Skeletal muscle tissue (tissue), 3 donors: ENCODE measurements at regions not wholly inside any gene's neighbourhood (a gene's known extent, or its start where the extent isn't known, plus 50 kb on each side); places are given as distances from the start of the nearest gene placed in this dataset.
"Not testable (repeated sequence)": the region's sequence is repeated elsewhere in the genome, so short reads cannot be mapped to it uniquely, and the experiment has no call there.

ENCODE experiments used
- H3K27ac ChIP-seq: one replicate; pipeline ENCODE4 v1.7.0; 2013; ENCODE audit warnings: mild to moderate bottlenecking, low read depth, low read length, inconsistent platforms
- H3K27me3 ChIP-seq, 3 donors: one replicate each; pipeline ENCODE4 v1.7.0; 2013; ENCODE audit warnings: low read length in 3 of 3; ENCODE audit not compliant: control insufficient read depth in 3 of 3, insufficient read depth in 3 of 3
- H3K36me3 ChIP-seq, 3 donors: one replicate each; pipeline ENCODE4 v1.7.0; 2013; ENCODE audit warnings: low read length in 3 of 3; ENCODE audit not compliant: control insufficient read depth in 3 of 3, insufficient read depth in 3 of 3
- H3K4me1 ChIP-seq, 3 donors: one replicate each; pipeline ENCODE4 v1.7.0; 2013; ENCODE audit warnings: low read length in 3 of 3, mild to moderate bottlenecking in 3 of 3; ENCODE audit not compliant: control insufficient read depth in 3 of 3, insufficient read depth in 3 of 3
- H3K4me3 ChIP-seq, 3 donors: one replicate each; pipeline ENCODE4 v1.7.0; 2013; ENCODE audit warnings: low read length in 3 of 3
- H3K9ac ChIP-seq, 3 donors: one replicate each; pipeline ENCODE4 v1.7.0; 2013; ENCODE audit warnings: low read length in 3 of 3, mild to moderate bottlenecking in 3 of 3, moderate library complexity in 2 of 3, low read depth in 1 of 3
- H3K9me3 ChIP-seq, 3 donors: one replicate each; pipeline ENCODE4 v1.7.0; 2013; ENCODE audit warnings: low read length in 3 of 3; ENCODE audit not compliant: control insufficient read depth in 3 of 3
- donor health status: Osteomylitis.

GRCh38 chr1:229148041-229148671, 122.8 kb upstream of the RAB4A start:
- no peak overlapping the region for H3K9ac ChIP-seq
- no peaks in the 10 kb centered on the region for H3K9me3 ChIP-seq
- no peak overlapping the region for H3K4me3 ChIP-seq
- peaks cover 5 to 22% (median 10%) of the 10 kb centered on the region in 3 donors for H3K27me3 ChIP-seq
- no peaks in the 10 kb centered on the region for H3K36me3 ChIP-seq
- H3K4me1 ChIP-seq, result peaks cover 0 to 9% (median 4%) of the 10 kb centered on the region in 3 donors
- H3K27ac ChIP-seq, result no peak overlapping the region

- H3K9me3 ChIP-seq, result no peaks in the 10 kb centered on the region
- peaks cover 0 to 9% (median 4%) of the 10 kb centered on the region in 3 donors for H3K4me1 ChIP-seq
- no peak overlapping the region for H3K27ac ChIP-seq
- H3K36me3 ChIP-seq, result no peaks in the 10 kb centered on the region
- H3K4me3 ChIP-seq, result no peak overlapping the region
- H3K27me3 ChIP-seq, result peaks cover 5 to 22% (median 10%) of the 10 kb centered on the region in 3 donors
- H3K9ac ChIP-seq, result no peak overlapping the region
Measured at GRCh38 chr1:229148743-229149142, 122.2 kb upstream of the RAB4A start.

DNA sequence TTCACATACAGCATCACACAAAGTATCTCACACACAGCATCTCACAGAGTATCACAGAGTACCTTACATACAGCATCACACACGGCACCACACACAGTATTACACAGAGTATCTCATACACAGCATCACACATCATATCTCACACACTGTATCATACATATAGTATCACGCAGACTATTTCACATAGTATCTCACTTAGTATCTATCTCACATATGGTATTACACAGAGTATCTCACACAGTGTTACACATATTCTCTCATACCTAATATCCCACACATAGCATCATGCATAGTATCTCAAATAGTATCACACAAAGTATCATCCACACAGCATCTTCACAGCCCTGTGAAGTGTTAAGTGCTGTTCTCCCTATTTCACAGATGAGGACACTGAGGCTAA, 121.5 kb upstream of the RAB4A start:
- peaks cover 5 to 22% (median 10%) of the 10 kb centered on the region in 3 donors for H3K27me3 ChIP-seq
- no peak overlapping the region for H3K4me3 ChIP-seq

GRCh38 chr1:229150518-229150917, 120.4 kb upstream of the RAB4A start:
- H3K27me3 ChIP-seq, result peaks cover 5 to 22% (median 10%) of the 10 kb centered on the region in 3 donors
- no peak overlapping the region for H3K9ac ChIP-seq
- no peak overlapping the region for H3K27ac ChIP-seq
- H3K4me1 ChIP-seq, result peaks cover 0 to 9% (median 8%) of the 10 kb centered on the region in 3 donors
- no peaks in the 10 kb centered on the region for H3K9me3 ChIP-seq
- no peaks in the 10 kb centered on the region for H3K36me3 ChIP-seq
- no peak overlapping the region for H3K4me3 ChIP-seq

More for the DNA sequence above, 121.5 kb upstream of the RAB4A start:
- H3K27ac ChIP-seq, result no peak overlapping the region
- peaks cover 0 to 9% (median 4%) of the 10 kb centered on the region in 3 donors for H3K4me1 ChIP-seq
- no peak overlapping the region for H3K9ac ChIP-seq
- H3K9me3 ChIP-seq, result no peaks in the 10 kb centered on the region
- H3K36me3 ChIP-seq, result no peaks in the 10 kb centered on the region

GRCh38 chr1:229151412-229151811, 119.5 kb upstream of the RAB4A start:
- not testable (repeated sequence) for H3K9me3 ChIP-seq, H3K4me3 ChIP-seq, H3K9ac ChIP-seq, H3K36me3 ChIP-seq, H3K4me1 ChIP-seq, H3K27ac ChIP-seq
- peaks cover 4 to 17% (median 10%) of the 10 kb centered on the region in 3 donors for H3K27me3 ChIP-seq

- H3K27me3 ChIP-seq, result peaks cover 0 to 8% (median under 1%) of the 10 kb centered on the region in 3 donors
Measured at GRCh38 chr1:229152311-229152710, 118.6 kb upstream of the RAB4A start.

GRCh38 chr1:229153955-229154548, 116.9 kb upstream of the RAB4A start:
- Histone ChIP-seq H3K9me3 (no peaks in the 10 kb centered on the region), H3K27ac (no peak overlapping the region), H3K36me3 (no peaks in the 10 kb centered on the region), H3K27me3 (no peaks in the 10 kb centered on the region), H3K4me1 (peaks cover 0 to 4% (median 0%) of the 10 kb centered on the region in 3 donors), H3K4me3 (no peak overlapping the region), H3K9ac (no peak overlapping the region)

More at GRCh38 chr1:229152311-229152710, 118.6 kb upstream of the RAB4A start:
- Histone ChIP-seq H3K4me1 (peaks cover 0 to 4% (median 0%) of the 10 kb centered on the region in 3 donors), H3K4me3 (no peak overlapping the region), H3K9ac (no peak overlapping the region), H3K36me3 (no peaks in the 10 kb centered on the region), H3K9me3 (no peaks in the 10 kb centered on the region), H3K27ac (no peak overlapping the region)

GRCh38 chr1:229154811-229155210, 116.1 kb upstream of the RAB4A start:
- Histone ChIP-seq H3K27me3 (no peaks in the 10 kb centered on the region), H3K36me3 (no peaks in the 10 kb centered on the region), H3K9ac (no peak overlapping the region), H3K27ac (no peak overlapping the region), H3K4me1 (peaks cover 0 to 4% (median 4%) of the 10 kb centered on the region in 3 donors), H3K9me3 (no peaks in the 10 kb centered on the region), H3K4me3 (no peak overlapping the region)

DNA sequence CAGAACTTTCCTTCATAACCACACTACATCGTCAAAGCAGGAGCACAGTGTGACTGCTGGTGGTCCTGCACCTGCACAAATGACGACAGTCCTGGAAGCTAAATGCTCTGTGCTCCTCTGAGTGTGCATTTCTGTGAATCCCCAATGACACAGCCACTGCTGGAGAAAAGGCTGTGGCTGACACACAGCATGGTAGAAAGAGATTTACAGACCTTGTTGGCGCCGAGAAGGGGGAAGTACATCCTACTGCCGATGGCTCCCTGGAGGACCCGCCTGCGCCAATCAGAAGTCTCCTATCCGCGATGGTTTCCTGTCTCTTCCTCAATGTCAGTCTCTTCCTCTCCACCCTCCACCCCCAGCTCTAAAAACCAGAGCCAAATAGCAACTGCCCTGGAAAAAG, 115.4 kb upstream of the RAB4A start:
- Histone ChIP-seq H3K4me1 (peaks cover 0 to 4% (median 4%) of the 10 kb centered on the region in 3 donors), H3K27me3 (no peaks in the 10 kb centered on the region), H3K27ac (no peak overlapping the region), H3K36me3 (no peaks in the 10 kb centered on the region), H3K9me3 (no peaks in the 10 kb centered on the region), H3K4me3 (no peak overlapping the region), H3K9ac (no peak overlapping the region)

GRCh38 chr1:229156872-229157271, 114.0 kb upstream of the RAB4A start:
- no peak overlapping the region for H3K4me3 ChIP-seq
- H3K9me3 ChIP-seq, result no peaks in the 10 kb centered on the region
- H3K36me3 ChIP-seq, result no peaks in the 10 kb centered on the region
- no peaks in the 10 kb centered on the region for H3K27me3 ChIP-seq
- no peak overlapping the region for H3K9ac ChIP-seq
- peak overlapping the region; percentile 36 for H3K27ac ChIP-seq
- H3K4me1 ChIP-seq, result peaks cover 0 to 4% (median 4%) of the 10 kb centered on the region in 3 donors
